ENCODE measurements at regions not wholly inside any gene's neighbourhood (a gene's known extent, or its start where the extent isn't known, plus 50 kb on each side); places are given as distances from the start of the nearest gene placed in this dataset.

- TF ChIP-seq CEBPZ (IDR thresholded peaks at IDR 0.05; ENCODE audit: low read depth, low read length) = no peak
- TF ChIP-seq GATAD2B (conservative IDR thresholded peaks at IDR 0.05; ENCODE audit: low read depth) = no peak
- no peak for TF ChIP-seq MYB (IDR thresholded peaks at IDR 0.05; ENCODE audit: borderline replicate concordance, low read depth, low read length)
Measured at GRCh38 chr1:99106274-99106673, 101.6 kb upstream of the PLPPR5 start (continued).

- ChIA-PET CTCF (no interaction called here), SMC1A (ENCODE audit: uncharacterized antibody, unreplicated experiment) (no interaction called here), POLR2A (no interaction called here), RAD21 (ENCODE audit: unreplicated experiment) (no interaction called here)
- no peak overlapping the region for H3K4me2 ChIP-seq (ENCODE audit: control insufficient read depth, insufficient read depth)
- 31% methylated on average over 7 of the region's 7 CpGs for WGBS (ENCODE audit: insufficient coverage, insufficient replicate concordance, low lambda C conversion rate, missing lambda C conversion rate)
- TF ChIP-seq SMC3 (IDR thresholded peaks at IDR 0.05; ENCODE audit: borderline replicate concordance, low read length) (no peak), CHD1 (IDR thresholded peaks at IDR 0.05; ENCODE audit: low read depth, low read length) (no peak), ATF7 (IDR thresholded peaks at IDR 0.05; ENCODE audit: low read depth) (peak; percentile 84), JUND (IDR thresholded peaks at IDR 0.05; ENCODE audit: low read depth, low read length) (0 out of 2 replicates have a peak, but pooled peaks have one; percentile 25), PKNOX1 (IDR thresholded peaks at IDR 0.05) (no peak), DPF2 (IDR thresholded peaks at IDR 0.05) (no peak), MYB (IDR thresholded peaks at IDR 0.05; ENCODE audit: borderline replicate concordance, low read depth, low read length) (no peak), MEF2B (IDR thresholded peaks at IDR 0.05; ENCODE audit: partially characterized antibody, poor library complexity, severe bottlenecking) (no peak)
- H3K9me3 ChIP-seq (replicated peaks; ENCODE audit: control insufficient read depth, insufficient read depth, low read length) = no peaks in the 10 kb centered on the region
- H2AFZ ChIP-seq (ENCODE audit: control insufficient read depth, low read depth, low read length) = no peak overlapping the region
- H3K79me2 ChIP-seq (ENCODE audit: control insufficient read depth, insufficient read depth, low read length) = no peaks in the 10 kb centered on the region
- no peak overlapping the region for H3K9ac ChIP-seq (ENCODE audit: control insufficient read depth, insufficient read depth, low read length)
- ATAC-seq = no peak
- no peaks in the 10 kb centered on the region for H3K36me3 ChIP-seq (ENCODE audit: control insufficient read depth in 2 of 2, insufficient read depth in 2 of 2, low read length in 1 of 2)
- BruUV-seq (replicated peaks) = no TSS peak
- no peak for DNase-seq (ENCODE audit: low read depth, low spot score)
- no peaks in the 10 kb centered on the region for H4K20me1 ChIP-seq (ENCODE audit: control insufficient read depth, insufficient read depth)
- no peak for FAIRE-seq
- in situ Hi-C loops (cut with MboI) (no loop called here), intact Hi-C loops (cut with micrococcal nuclease; ENCODE audit: unreplicated experiment) (no loop called here)
- no peaks in the 10 kb centered on the region for H3K4me1 ChIP-seq (ENCODE audit: control insufficient read depth, insufficient read depth, low read length)
- no peaks in the 10 kb centered on the region for H3K27me3 ChIP-seq (replicated peaks in 1 of 2; ENCODE audit: control insufficient read depth in 2 of 2, insufficient read depth in 2 of 2, low read length in 1 of 2)
- H3K4me3 ChIP-seq = no peak overlapping the region
- no peak overlapping the region for H3K27ac ChIP-seq (ENCODE audit: control insufficient read depth, insufficient read depth)
Measured at GRCh38 chr1:99107680-99108079, 103.0 kb upstream of the PLPPR5 start.

All from GM12878 (cell line).